RWPE2 (cell line): ENCODE measurements at regions not wholly inside any gene's neighbourhood (a gene's known extent, or its start where the extent isn't known, plus 50 kb on each side); places are given as distances from the start of the nearest gene placed in this dataset.

ENCODE experiments used
- ATAC-seq: fragments of 200-7000 bp; cut with Tn5 transposase; 3 replicates; pipeline ENCODE4 v1.9.1; 2021; ENCODE audit warnings: low read depth
- DNase-seq: peaks from one replicate; pipeline ENCODE4 v3.0.0-alpha.2; 2020; ENCODE audit warnings: low spot score
- H3K27ac ChIP-seq: fragments of 450-650 bp; 2 replicates; pipeline ENCODE4 v1.5.1; 2017; ENCODE audit warnings: mild to moderate bottlenecking; ENCODE audit not compliant: poor library complexity, severe bottlenecking
- H3K27me3 ChIP-seq: fragments of 250-450 bp; sonication (Bioruptor Pico); 2 replicates; pipeline ENCODE4 v1.5.1; 2021; ENCODE audit warnings: mild to moderate bottlenecking, moderate library complexity; ENCODE audit not compliant: insufficient read depth, poor library complexity, severe bottlenecking
- H3K36me3 ChIP-seq: fragments of 250-450 bp; sonication (Bioruptor Pico); 2 replicates; pipeline ENCODE4 v1.5.1; 2020; ENCODE audit warnings: low read depth, mild to moderate bottlenecking, moderate library complexity
- H3K4me1 ChIP-seq: fragments of 250-450 bp; sonication (Bioruptor Pico); 2 replicates; pipeline ENCODE4 v1.5.1; 2021; ENCODE audit warnings: mild to moderate bottlenecking, moderate library complexity; ENCODE audit not compliant: insufficient read depth, poor library complexity, severe bottlenecking
- H3K4me3 ChIP-seq: fragments of 250-450 bp; sonication (Bioruptor Pico); 2 replicates; pipeline ENCODE4 v1.5.1; 2021; ENCODE audit warnings: mild to moderate bottlenecking, moderate library complexity; ENCODE audit not compliant: severe bottlenecking
- H3K9me3 ChIP-seq: fragments of 250-450 bp; sonication (Bioruptor Pico); 2 replicates; pipeline ENCODE4 v1.5.1; 2021; ENCODE audit warnings: mild to moderate bottlenecking, moderate library complexity; ENCODE audit not compliant: severe bottlenecking
- CTCF ChIP-seq: fragments of 450-650 bp; IDR thresholded peaks from one replicate; pipeline ENCODE4 v1.5.1; 2017; ENCODE audit warnings: mild to moderate bottlenecking, moderate library complexity; ENCODE audit not compliant: poor library complexity, severe bottlenecking

- Histone ChIP-seq H3K9me3 (no peaks in the 10 kb centered on the region), H3K4me1 (no peaks in the 10 kb centered on the region), H3K27me3 (peaks cover 6% of the 10 kb centered on the region), H3K4me3 (no peak overlapping the region), H3K27ac (no peak overlapping the region), H3K36me3 (no peaks in the 10 kb centered on the region)
- DNase-seq: no peak
- TF ChIP-seq CTCF: no peak
- ATAC-seq: no peak
Observed at GRCh38 chr7:25579778-25580075, 351.4 kb upstream of the NPVF start.

- no peaks in the 10 kb centered on the region for H3K4me1 ChIP-seq
Observed at GRCh38 chr7:25580141-25580540, 351.9 kb upstream of the NPVF start.

GRCh38 chr7:25583621-25584020, 355.3 kb upstream of the NPVF start:
- no peaks in the 10 kb centered on the region for H3K36me3 ChIP-seq
- H3K4me3 ChIP-seq: no peak overlapping the region
- no peaks in the 10 kb centered on the region for H3K9me3 ChIP-seq
- H3K27ac ChIP-seq: no peak overlapping the region
- ATAC-seq: no peak
- no peak for DNase-seq
- H3K27me3 ChIP-seq: peaks cover 6% of the 10 kb centered on the region
- no peak for TF ChIP-seq CTCF
- H3K4me1 ChIP-seq: no peaks in the 10 kb centered on the region

More at GRCh38 chr7:25580141-25580540, 351.9 kb upstream of the NPVF start:
- ATAC-seq (no peak), DNase-seq (no peak)
- no peak overlapping the region for H3K27ac ChIP-seq
- no peak for TF ChIP-seq CTCF
- no peak overlapping the region for H3K4me3 ChIP-seq
- H3K36me3 ChIP-seq: no peaks in the 10 kb centered on the region
- peaks cover 6% of the 10 kb centered on the region for H3K27me3 ChIP-seq
- no peaks in the 10 kb centered on the region for H3K9me3 ChIP-seq

- TF ChIP-seq CTCF: no peak
- Histone ChIP-seq H3K9me3 (no peaks in the 10 kb centered on the region), H3K36me3 (no peaks in the 10 kb centered on the region), H3K27ac (no peak overlapping the region), H3K27me3 (peaks cover 12% of the 10 kb centered on the region), H3K4me1 (no peaks in the 10 kb centered on the region), H3K4me3 (no peak overlapping the region)
- DNase-seq (no peak), ATAC-seq (no peak)
Observed at GRCh38 chr7:25584112-25584938, 356.0 kb upstream of the NPVF start.

- Histone ChIP-seq H3K36me3 (no peaks in the 10 kb centered on the region), H3K27me3 (peaks cover 17% of the 10 kb centered on the region), H3K27ac (no peak overlapping the region), H3K4me1 (no peaks in the 10 kb centered on the region), H3K9me3 (no peaks in the 10 kb centered on the region), H3K4me3 (no peak overlapping the region)
- TF ChIP-seq CTCF: no peak
- DNase-seq: no peak
- no peak for ATAC-seq
Observed at GRCh38 chr7:25586513-25586912, 358.2 kb upstream of the NPVF start.
